CD4-positive, alpha-beta T cell (primary cell): ENCODE measurements at regions not wholly inside any gene's neighbourhood (a gene's known extent, or its start where the extent isn't known, plus 50 kb on each side); places are given as distances from the start of the nearest gene placed in this dataset.

ENCODE experiments used
- ATAC-seq: fragments of 200-7000 bp; cut with Tn5 transposase; one replicate; pipeline ENCODE4 v1.10.0; 2022; ENCODE audit warnings: mild to moderate bottlenecking; ENCODE audit not compliant: poor library complexity
- CTCF ChIA-PET: fragments of 350-600 bp; sonication (Branson Sonifier 250); formaldehyde crosslinking; loops from one replicate; lab custom pipeline; 2021; ENCODE audit warnings: antibody characterized with exemption, inconsistent platforms; lab: Charles Lee
- POLR2A ChIA-PET: fragments of 350-600 bp; sonication (Branson Sonifier 250); formaldehyde crosslinking; loops from one replicate; lab custom pipeline; 2021; ENCODE audit warnings: antibody characterized with exemption, inconsistent platforms; lab: Charles Lee
- DNase-seq, 14 experiments: peaks; one replicate each; pipeline ENCODE4 v3.0.0-alpha.2; 2013 to 2020; ENCODE audit warnings: mixed read lengths in 2 of 14
- H3K27ac ChIP-seq, 2 donors: one replicate each; pipeline versions ENCODE4 v1.5.1 to v1.7.0; 2013; ENCODE audit warnings: low read length in 2 of 2, low read depth in 1 of 2, mild to moderate bottlenecking in 1 of 2
- H3K27me3 ChIP-seq, 2 experiments: 1 replicate in 1 of 2; 2 replicates in 1 of 2; pipeline versions ENCODE4 v1.6.1 to v1.7.0; 2013; ENCODE audit warnings: low read length in 2 of 2, control low read depth in 1 of 2, mild to moderate bottlenecking in 1 of 2, moderate library complexity in 1 of 2; ENCODE audit not compliant: insufficient read depth in 2 of 2, control insufficient read depth in 1 of 2
- H3K36me3 ChIP-seq: one replicate; pipeline ENCODE4 v1.6.1; 2013; ENCODE audit warnings: low read length, control low read depth; ENCODE audit not compliant: insufficient read depth
- H3K4me1 ChIP-seq: one replicate; pipeline ENCODE4 v1.6.1; 2013; ENCODE audit warnings: low read length, control low read depth; ENCODE audit not compliant: insufficient read depth
- H3K4me3 ChIP-seq: one replicate; pipeline ENCODE4 v1.5.1; 2013; ENCODE audit warnings: mild to moderate bottlenecking, low read length, moderate library complexity
- H3K9me3 ChIP-seq, 2 experiments: 1 replicate in 1 of 2; 2 replicates in 1 of 2; pipeline versions ENCODE4 v1.6.1 to v1.7.0; 2013; ENCODE audit warnings: low read length in 2 of 2, mild to moderate bottlenecking in 2 of 2, control low read depth in 1 of 2, moderate library complexity in 1 of 2; ENCODE audit not compliant: control insufficient read depth in 1 of 2, insufficient read depth in 1 of 2
- H3K27ac Mint-ChIP-seq: one replicate; pipeline ENCODE4 v1.8.0; 2020; ENCODE audit warnings: mixed read lengths
- H3K27me3 Mint-ChIP-seq: one replicate; pipeline ENCODE4 v1.8.0; 2021; ENCODE audit warnings: mixed read lengths
- H3K36me3 Mint-ChIP-seq: one replicate; pipeline ENCODE4 v1.8.0; 2021; ENCODE audit warnings: low read depth, mixed read lengths
- H3K4me1 Mint-ChIP-seq: one replicate; pipeline ENCODE4 v1.8.0; 2021; ENCODE audit warnings: low read depth, mixed read lengths
- H3K4me3 Mint-ChIP-seq: one replicate; pipeline ENCODE4 v1.8.0; 2020; ENCODE audit warnings: mild to moderate bottlenecking, mixed read lengths
- H3K9me3 Mint-ChIP-seq: one replicate; pipeline ENCODE4 v1.8.0; 2020; ENCODE audit warnings: mixed read lengths
- intact Hi-C, 2 experiments: fragments of 100-400 bp; cut with DNase I in 1 of 2; cut with micrococcal nuclease in 1 of 2; formaldehyde crosslinking; loops; one replicate each; pipeline versions ENCODE4 v1.15.1 to v1.9.0; 2023 to 2025; cut with DNase I, micrococcal nuclease
- TF ChIP-seq, protein P1 (sequence below): fragments of 200-600 bp; IDR thresholded peaks from one replicate; pipeline ENCODE4 v1.8.0; 2022; ENCODE audit warnings: antibody characterized with exemption, mild to moderate bottlenecking

DNA sequence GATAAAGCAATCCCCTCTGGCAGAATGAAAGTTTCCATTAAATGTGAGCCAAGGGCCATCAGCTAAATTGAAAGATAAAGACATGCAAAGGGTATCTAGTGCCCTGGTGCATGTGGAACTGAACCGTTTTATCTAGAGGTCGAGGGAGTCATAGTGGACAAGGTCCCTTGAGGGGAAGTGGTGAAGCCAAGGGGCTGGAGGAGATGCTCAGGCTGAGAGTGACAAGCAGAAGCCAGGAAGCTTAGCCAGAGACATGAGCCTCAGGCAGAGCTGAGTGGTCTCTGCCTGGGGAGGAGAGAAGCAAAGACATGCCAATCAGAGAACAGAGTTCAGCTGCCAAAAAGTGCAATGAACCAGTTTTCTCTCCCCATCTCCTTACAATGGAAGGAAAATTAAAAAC is 68.1 kb upstream of the SLC10A2 start:
- no peaks in the 10 kb centered on the region for H3K4me1 ChIP-seq
- no peak for ATAC-seq
- peaks cover 0 to 3% of the 10 kb centered on the region in 2 experiments for H3K9me3 ChIP-seq
- H3K4me3 Mint-ChIP-seq, result no peak overlapping the region
- no peak overlapping the region for H3K27ac Mint-ChIP-seq
- H3K27me3 ChIP-seq, result no peaks in the 10 kb centered on the region
- TF ChIP-seq, protein P1, sequence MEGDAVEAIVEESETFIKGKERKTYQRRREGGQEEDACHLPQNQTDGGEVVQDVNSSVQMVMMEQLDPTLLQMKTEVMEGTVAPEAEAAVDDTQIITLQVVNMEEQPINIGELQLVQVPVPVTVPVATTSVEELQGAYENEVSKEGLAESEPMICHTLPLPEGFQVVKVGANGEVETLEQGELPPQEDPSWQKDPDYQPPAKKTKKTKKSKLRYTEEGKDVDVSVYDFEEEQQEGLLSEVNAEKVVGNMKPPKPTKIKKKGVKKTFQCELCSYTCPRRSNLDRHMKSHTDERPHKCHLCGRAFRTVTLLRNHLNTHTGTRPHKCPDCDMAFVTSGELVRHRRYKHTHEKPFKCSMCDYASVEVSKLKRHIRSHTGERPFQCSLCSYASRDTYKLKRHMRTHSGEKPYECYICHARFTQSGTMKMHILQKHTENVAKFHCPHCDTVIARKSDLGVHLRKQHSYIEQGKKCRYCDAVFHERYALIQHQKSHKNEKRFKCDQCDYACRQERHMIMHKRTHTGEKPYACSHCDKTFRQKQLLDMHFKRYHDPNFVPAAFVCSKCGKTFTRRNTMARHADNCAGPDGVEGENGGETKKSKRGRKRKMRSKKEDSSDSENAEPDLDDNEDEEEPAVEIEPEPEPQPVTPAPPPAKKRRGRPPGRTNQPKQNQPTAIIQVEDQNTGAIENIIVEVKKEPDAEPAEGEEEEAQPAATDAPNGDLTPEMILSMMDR, result no peak
- H3K27ac ChIP-seq, result no peak overlapping the region
- H3K36me3 ChIP-seq, result no peaks in the 10 kb centered on the region
- CTCF ChIA-PET, result no interaction called here
- no peaks in the 10 kb centered on the region for H3K9me3 Mint-ChIP-seq
- POLR2A ChIA-PET, result no interaction called here
- no peak for DNase-seq
- no peak overlapping the region for H3K4me3 ChIP-seq
- intact Hi-C loops, result no loop called here
- no peaks in the 10 kb centered on the region for H3K4me1 Mint-ChIP-seq
- H3K36me3 Mint-ChIP-seq, result no peaks in the 10 kb centered on the region
- no peaks in the 10 kb centered on the region for H3K27me3 Mint-ChIP-seq

DNA sequence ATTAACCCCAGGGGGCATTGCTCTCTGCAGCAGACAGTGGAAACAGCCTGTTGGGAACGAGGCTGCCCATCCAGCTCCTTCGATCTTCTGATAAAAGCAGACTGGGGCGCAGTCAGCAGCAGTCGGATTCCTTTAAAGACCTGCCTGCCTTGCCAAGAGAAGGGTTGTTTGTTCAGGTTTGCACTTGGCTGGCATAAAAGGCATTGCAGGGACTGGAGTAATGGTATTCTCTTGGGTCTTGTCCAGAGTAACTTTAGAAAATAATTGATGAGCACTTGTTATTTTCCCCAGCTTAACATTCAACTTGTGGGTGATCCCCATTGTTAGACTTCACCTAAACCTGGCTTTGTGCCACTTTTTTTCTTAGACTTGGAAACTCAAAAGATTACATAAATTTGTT is 67.3 kb upstream of the SLC10A2 start:
- ATAC-seq (no peak), DNase-seq (no peak)
- Histone ChIP-seq H3K27ac (no peak overlapping the region), H3K4me3 (no peak overlapping the region), H3K4me1 (no peaks in the 10 kb centered on the region), H3K9me3 (peaks cover 0 to 3% of the 10 kb centered on the region in 2 experiments), H3K27me3 (no peaks in the 10 kb centered on the region), H3K36me3 (no peaks in the 10 kb centered on the region)
- H3K9me3 Mint-ChIP-seq, result no peaks in the 10 kb centered on the region
- ChIA-PET POLR2A (no interaction called here), CTCF (no interaction called here)
- H3K27me3 Mint-ChIP-seq, result no peaks in the 10 kb centered on the region
- intact Hi-C loops, result no loop called here
- H3K27ac Mint-ChIP-seq, result no peak overlapping the region
- H3K4me1 Mint-ChIP-seq, result no peaks in the 10 kb centered on the region
- TF ChIP-seq, protein P1, result no peak
- H3K4me3 Mint-ChIP-seq, result no peak overlapping the region
- H3K36me3 Mint-ChIP-seq, result no peaks in the 10 kb centered on the region

DNA sequence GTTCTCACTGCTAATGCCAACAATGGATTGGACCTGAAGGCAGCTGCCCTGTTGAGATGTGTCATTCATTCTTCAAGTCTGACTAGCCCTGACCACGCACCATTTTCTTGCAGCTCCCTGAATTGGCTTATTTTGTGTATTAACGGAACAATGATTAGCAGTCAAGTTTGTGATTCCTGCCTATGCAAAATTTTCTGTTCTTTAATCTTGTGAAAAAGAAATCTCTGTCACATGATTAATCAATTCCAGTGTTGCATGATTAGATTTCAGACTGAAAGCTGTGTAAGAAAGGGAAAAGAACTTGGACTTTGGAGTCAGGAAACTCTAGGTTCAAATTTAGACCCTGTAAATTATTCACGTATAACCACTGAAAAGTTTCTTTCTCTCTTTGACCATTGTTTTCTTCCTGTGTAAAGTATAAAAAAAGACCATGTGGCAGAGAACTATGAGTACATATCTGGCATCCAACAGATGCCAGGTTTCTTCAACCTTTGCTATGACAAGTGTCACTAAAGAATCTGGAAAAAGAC is 64.5 kb upstream of the SLC10A2 start:
- Histone ChIP-seq H3K9me3 (no peaks in the 10 kb centered on the region), H3K36me3 (no peaks in the 10 kb centered on the region), H3K27ac (no peak overlapping the region), H3K4me1 (no peaks in the 10 kb centered on the region), H3K27me3 (no peaks in the 10 kb centered on the region), H3K4me3 (no peak overlapping the region)
- no peak for ATAC-seq
- Mint-ChIP-seq H3K4me3 (no peak overlapping the region), H3K4me1 (no peaks in the 10 kb centered on the region), H3K27ac (no peak overlapping the region), H3K9me3 (no peaks in the 10 kb centered on the region), H3K27me3 (no peaks in the 10 kb centered on the region), H3K36me3 (no peaks in the 10 kb centered on the region)
- TF ChIP-seq, protein P1, result no peak
- CTCF ChIA-PET, result no interaction called here
- POLR2A ChIA-PET, result no interaction called here
- no peak for DNase-seq
- intact Hi-C loops, result no loop called here
